KMS-11 (cell line): ENCODE measurements at regions not wholly inside any gene's neighbourhood (a gene's known extent, or its start where the extent isn't known, plus 50 kb on each side); places are given as distances from the start of the nearest gene placed in this dataset.

Source experiments
- H2AFZ ChIP-seq: fragments of 200-600 bp; sonication (generic); 2 replicates; pipeline ENCODE4 v1.6.1; 2016; ENCODE audit warnings: antibody characterized with exemption, mixed run types, low read depth
- H3K27ac ChIP-seq: fragments of 200-600 bp; sonication (generic); 2 replicates; pipeline ENCODE4 v1.6.1; 2016; ENCODE audit warnings: mild to moderate bottlenecking, mixed run types
- H3K27me3 ChIP-seq: fragments of 200-600 bp; sonication (generic); 2 replicates; pipeline ENCODE4 v1.6.1; 2017; ENCODE audit warnings: mild to moderate bottlenecking, low read depth, mixed run types, moderate library complexity; ENCODE audit not compliant: insufficient read depth
- H3K36me3 ChIP-seq: fragments of 200-600 bp; sonication (generic); 2 replicates; pipeline ENCODE4 v1.6.1; 2017; ENCODE audit warnings: mild to moderate bottlenecking, mixed run types; ENCODE audit not compliant: insufficient read depth
- H3K4me1 ChIP-seq: fragments of 200-600 bp; sonication (generic); 2 replicates; pipeline ENCODE4 v1.6.1; 2016; ENCODE audit warnings: mild to moderate bottlenecking, low read depth, mixed run types; ENCODE audit not compliant: poor library complexity, severe bottlenecking
- H3K4me2 ChIP-seq: fragments of 200-600 bp; sonication (generic); 2 replicates; pipeline ENCODE4 v1.7.0; 2016; ENCODE audit warnings: mild to moderate bottlenecking, mixed run types
- H3K4me3 ChIP-seq: fragments of 200-600 bp; sonication (generic); IDR thresholded peaks from 2 replicates; pipeline ENCODE4 v1.6.1; 2017; ENCODE audit warnings: low read depth, low read length, mixed read lengths; ENCODE audit not compliant: insufficient read depth
- H3K79me2 ChIP-seq: fragments of 200-600 bp; sonication (generic); 2 replicates; pipeline ENCODE4 v1.6.1; 2016; ENCODE audit warnings: low read depth, mixed run types; ENCODE audit not compliant: insufficient read depth
- H3K9ac ChIP-seq: fragments of 200-600 bp; sonication (generic); 2 replicates; pipeline ENCODE4 v1.6.1; 2016; ENCODE audit warnings: mild to moderate bottlenecking, mixed run types
- H4K20me1 ChIP-seq: fragments of 200-600 bp; sonication (generic); 2 replicates; pipeline ENCODE4 v1.6.1; 2016; ENCODE audit warnings: mild to moderate bottlenecking, mixed run types; ENCODE audit not compliant: insufficient read depth
- CTCF ChIP-seq: fragments of 200-600 bp; sonication (generic); conservative IDR thresholded peaks from 2 replicates; pipeline ENCODE4 v1.6.1; 2017; ENCODE audit warnings: low read depth, mild to moderate bottlenecking, antibody characterized with exemption, low read length, moderate library complexity, mixed read lengths

- Histone ChIP-seq H4K20me1 (no peaks in the 10 kb centered on the region), H3K4me3 (no peak overlapping the region), H3K36me3 (no peaks in the 10 kb centered on the region), H3K4me1 (no peaks in the 10 kb centered on the region), H3K27me3 (no peaks in the 10 kb centered on the region), H2AFZ (no peak overlapping the region), H3K79me2 (no peaks in the 10 kb centered on the region), H3K4me2 (no peak overlapping the region), H3K9ac (no peak overlapping the region), H3K27ac (no peak overlapping the region)
- TF ChIP-seq CTCF = no peak
Observed at GRCh38 chr2:122595065-122595464, 839.6 kb downstream of the TSN start.

- no peak for TF ChIP-seq CTCF
- Histone ChIP-seq H3K27me3 (no peaks in the 10 kb centered on the region), H3K4me1 (no peaks in the 10 kb centered on the region), H3K27ac (no peak overlapping the region), H3K9ac (no peak overlapping the region), H4K20me1 (no peaks in the 10 kb centered on the region), H2AFZ (no peak overlapping the region), H3K4me3 (no peak overlapping the region), H3K79me2 (no peaks in the 10 kb centered on the region), H3K4me2 (no peak overlapping the region), H3K36me3 (no peaks in the 10 kb centered on the region)
Observed at GRCh38 chr2:122596598-122596997, 841.1 kb downstream of the TSN start.

GRCh38 chr2:122598784-122599183 lies 843.3 kb downstream of the TSN start:
- H3K4me3 ChIP-seq = no peak overlapping the region
- no peak overlapping the region for H3K27ac ChIP-seq
- no peaks in the 10 kb centered on the region for H3K79me2 ChIP-seq
- H3K4me1 ChIP-seq = no peaks in the 10 kb centered on the region
- H2AFZ ChIP-seq = no peak overlapping the region
- no peak overlapping the region for H3K9ac ChIP-seq
- H4K20me1 ChIP-seq = no peaks in the 10 kb centered on the region
- H3K27me3 ChIP-seq = no peaks in the 10 kb centered on the region
- H3K4me2 ChIP-seq = no peak overlapping the region
- TF ChIP-seq CTCF = no peak
- H3K36me3 ChIP-seq = no peaks in the 10 kb centered on the region

GRCh38 chr2:122610948-122611609 lies 855.6 kb downstream of the TSN start:
- no peaks in the 10 kb centered on the region for H4K20me1 ChIP-seq
- H3K27me3 ChIP-seq = no peaks in the 10 kb centered on the region
- H3K27ac ChIP-seq = no peak overlapping the region
- no peak overlapping the region for H3K9ac ChIP-seq
- H3K4me2 ChIP-seq = no peak overlapping the region
- no peaks in the 10 kb centered on the region for H3K79me2 ChIP-seq
- no peaks in the 10 kb centered on the region for H3K36me3 ChIP-seq
- no peak overlapping the region for H3K4me3 ChIP-seq
- no peaks in the 10 kb centered on the region for H3K4me1 ChIP-seq
- no peak for TF ChIP-seq CTCF
- no peak overlapping the region for H2AFZ ChIP-seq
